ENCODE measurements at regions not wholly inside any gene's neighbourhood (a gene's known extent, or its start where the extent isn't known, plus 50 kb on each side); places are given as distances from the start of the nearest gene placed in this dataset.

- CTCF ChIA-PET: no interaction called here
- POLR2A ChIA-PET: no interaction called here
These were observed 52.6 kb upstream of the KATNAL1 start for GRCh38 chr13:30359991-30360390.

- CTCF ChIA-PET: no interaction called here
- POLR2A ChIA-PET: no interaction called here
These were observed 53.2 kb upstream of the KATNAL1 start for GRCh38 chr13:30360586-30360985.

- POLR2A ChIA-PET: interaction anchor here (0.6 kb wide), 1 partner anchor 203 kb away, joined by 3 read pairs; no protein-coding TSS in a partner anchor
These were observed 54.8 kb upstream of the KATNAL1 start for GRCh38 chr13:30362005-30362788.

GRCh38 chr13:30362869-30363268 is 55.5 kb upstream of the KATNAL1 start:
- POLR2A ChIA-PET: interaction anchor here (0.6 kb wide), 1 partner anchor 204 kb away, joined by 3 read pairs; no protein-coding TSS in a partner anchor
- CTCF ChIA-PET: interaction anchor here (0.7 to 1.3 kb wide), 2 partner anchors 8 to 11 kb away, joined by 4 to 5 read pairs; no protein-coding TSS in a partner anchor

More at GRCh38 chr13:30362005-30362788, 54.8 kb upstream of the KATNAL1 start:
- CTCF ChIA-PET: interaction anchor here (0.7 to 1.3 kb wide), 2 partner anchors 9 to 10 kb away, joined by 4 to 5 read pairs; no protein-coding TSS in a partner anchor

GRCh38 chr13:30363725-30364124 is 56.4 kb upstream of the KATNAL1 start:
- ChIA-PET POLR2A (no interaction called here), CTCF (no interaction called here)

DNA sequence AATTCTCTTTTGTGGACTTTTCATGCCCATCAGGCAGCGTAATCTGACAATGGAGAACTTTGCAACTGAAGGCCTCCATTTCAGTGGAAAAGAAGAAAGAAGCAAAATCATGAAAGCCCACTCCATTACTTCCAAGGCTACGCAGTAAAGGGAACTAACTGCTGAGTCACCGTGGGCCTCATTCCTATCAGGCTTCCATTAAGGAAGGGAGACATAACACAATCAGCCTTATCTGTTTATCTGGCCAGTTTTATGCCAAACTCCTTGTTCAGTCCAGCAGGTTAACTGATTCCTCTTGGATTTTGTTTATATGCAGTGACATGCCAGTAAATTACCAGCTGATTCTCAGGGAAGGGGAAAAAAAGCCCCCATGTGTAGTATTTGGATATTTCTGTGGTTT is 56.8 kb upstream of the KATNAL1 start:
- POLR2A ChIA-PET: no interaction called here
- CTCF ChIA-PET: no interaction called here

- CTCF ChIA-PET: no interaction called here
- POLR2A ChIA-PET: no interaction called here
These were observed 57.4 kb upstream of the UBE2L5 start for GRCh38 chr13:30364876-30365275.

GRCh38 chr13:30366088-30366487 is 56.2 kb upstream of the UBE2L5 start:
- POLR2A ChIA-PET: no interaction called here
- CTCF ChIA-PET: no interaction called here

DNA sequence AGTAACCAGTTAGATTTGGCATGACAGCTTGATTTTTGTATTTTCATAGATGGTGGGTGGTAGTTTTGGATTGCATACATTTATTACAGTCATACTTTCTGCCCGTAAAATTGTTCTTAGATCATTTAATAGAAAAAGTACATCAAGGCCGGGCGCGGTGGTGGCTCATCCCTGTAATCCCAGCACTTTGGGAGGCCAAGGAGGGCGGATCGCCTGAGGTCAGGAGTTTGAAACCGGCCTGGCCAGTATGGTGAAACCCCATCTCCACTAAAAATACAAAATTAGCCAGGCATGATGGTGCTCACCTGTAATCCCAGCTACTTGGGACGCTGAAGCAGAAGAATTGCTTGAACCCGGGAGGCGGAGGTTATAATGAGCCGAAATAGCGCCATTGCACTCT is 55.0 kb upstream of the UBE2L5 start:
- CTCF ChIA-PET: no interaction called here
- POLR2A ChIA-PET: no interaction called here

DNA sequence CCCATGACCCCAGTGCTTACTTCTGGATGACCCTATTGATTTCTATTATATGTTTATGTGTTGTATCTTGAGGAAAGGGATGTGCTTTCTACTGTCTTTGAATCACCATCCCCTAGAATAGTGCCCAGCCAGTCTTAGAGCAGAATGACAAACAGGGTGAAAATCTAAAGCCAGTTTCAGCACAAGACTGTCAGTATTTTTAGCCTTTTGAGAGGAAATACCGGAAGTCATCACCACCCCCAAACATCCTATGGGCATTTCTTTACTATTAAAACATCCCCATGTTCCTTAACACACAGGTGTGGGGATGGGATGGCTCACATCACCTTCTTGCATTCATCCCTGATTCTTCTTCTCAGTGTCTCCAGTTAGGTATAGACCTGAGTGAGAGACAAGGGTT is 52.1 kb upstream of the UBE2L5 start:
- CTCF ChIA-PET: interaction anchor here (0.6 to 2.5 kb wide), 2 partner anchors 166 to 238 kb away, joined by 3 to 7 read pairs; no protein-coding TSS in a partner anchor
- POLR2A ChIA-PET: no interaction called here

DNA sequence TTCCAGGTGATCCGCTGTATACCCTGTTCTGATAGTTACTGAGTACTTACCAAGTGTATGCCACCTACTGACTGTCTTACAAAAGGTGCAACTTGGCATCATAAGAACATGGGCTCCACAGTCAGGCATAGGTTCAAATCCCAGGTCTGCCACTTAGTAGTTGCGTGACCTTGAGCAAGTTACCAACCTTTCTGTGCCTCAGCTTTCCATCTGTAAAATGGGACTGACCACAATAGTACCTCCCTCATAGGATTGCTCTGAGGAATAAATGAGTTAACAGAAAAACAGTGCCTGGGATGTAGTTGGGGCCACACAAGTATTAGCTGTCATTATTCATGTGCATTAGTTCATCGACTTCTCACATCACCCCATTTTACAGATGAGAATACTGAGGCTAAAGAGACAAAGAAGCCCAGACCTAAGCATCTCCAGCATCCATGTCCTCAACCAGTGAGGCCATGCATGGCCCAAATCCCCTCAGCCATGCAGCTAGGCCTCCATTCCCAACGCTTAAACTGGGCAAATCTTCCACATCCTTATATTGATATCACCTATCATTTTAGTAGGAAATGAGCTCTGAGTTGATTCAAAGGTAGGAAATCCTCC is 51.3 kb upstream of the UBE2L5 start:
- POLR2A ChIA-PET: interaction anchor here (1.0 kb wide), 1 partner anchor 373 kb away, joined by 3 read pairs; no protein-coding TSS in a partner anchor

DNA sequence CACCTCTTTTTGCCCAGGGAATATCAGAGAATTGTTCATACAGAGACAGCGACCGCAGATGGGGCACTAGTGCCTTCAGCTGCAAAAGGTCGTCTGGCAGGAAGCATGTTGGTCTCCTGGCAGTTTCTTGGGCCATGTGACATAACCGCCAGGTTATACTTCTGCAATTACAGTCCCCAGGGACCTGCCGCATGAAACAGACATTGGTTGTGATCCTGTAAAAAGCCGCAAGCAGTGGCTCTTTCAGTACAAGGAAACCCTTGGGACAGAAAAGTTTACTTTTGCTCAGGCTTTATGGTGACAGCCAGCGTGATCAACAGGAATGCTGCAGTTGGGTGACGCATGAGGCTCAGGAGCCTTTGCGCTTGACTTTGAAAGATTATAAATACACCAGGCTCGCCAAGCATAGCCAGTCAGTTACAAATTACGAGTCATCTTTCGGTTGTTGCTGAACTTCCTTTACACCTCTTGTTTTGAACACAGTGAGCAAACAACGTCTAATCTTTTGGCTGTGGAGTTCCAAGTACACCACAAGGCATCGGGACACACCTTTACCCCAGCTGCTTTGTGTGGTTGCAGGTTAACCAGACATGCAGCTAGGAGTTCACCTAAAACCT is 50.5 kb upstream of the UBE2L5 start:
- POLR2A ChIA-PET: interaction anchor here (1.0 to 1.3 kb wide), 2 partner anchors 93 to 372 kb away, joined by 3 read pairs; no protein-coding TSS in a partner anchor
- CTCF ChIA-PET: interaction anchor here (1.3 to 2.5 kb wide), 3 partner anchors 9 to 239 kb away, joined by 4 to 10 read pairs (median 7); no protein-coding TSS in a partner anchor

More for the DNA sequence above, 51.3 kb upstream of the UBE2L5 start:
- CTCF ChIA-PET: interaction anchor here (0.6 to 2.5 kb wide), 3 partner anchors 9 to 239 kb away, joined by 3 to 7 read pairs (median 4); no protein-coding TSS in a partner anchor

Measured in activated CD8-positive, alpha-beta memory T cell treated with anti-CD3 and anti-CD28 coated beads for 36 hours (primary cell).